Endodermal cell (in vitro differentiated cells): ENCODE measurements at regions not wholly inside any gene's neighbourhood (a gene's known extent, or its start where the extent isn't known, plus 50 kb on each side); places are given as distances from the start of the nearest gene placed in this dataset.

Experiments
- DNase-seq: peaks from one replicate; pipeline ENCODE4 v3.0.0-alpha.2; 2017
- H3K27ac ChIP-seq: 2 replicates; pipeline ENCODE4 v1.5.1; 2013; ENCODE audit warnings: mild to moderate bottlenecking, low read depth, low read length, moderate library complexity
- H3K27me3 ChIP-seq: 2 replicates; pipeline ENCODE4 v1.6.1; 2013; ENCODE audit warnings: mild to moderate bottlenecking, low read length, moderate library complexity; ENCODE audit not compliant: insufficient read depth, control insufficient read depth, poor library complexity, severe bottlenecking
- H3K36me3 ChIP-seq: 2 replicates; pipeline ENCODE4 v1.7.0; 2013; ENCODE audit warnings: mild to moderate bottlenecking, low read length, moderate library complexity; ENCODE audit not compliant: control insufficient read depth, insufficient read depth
- H3K4me1 ChIP-seq: one replicate; pipeline ENCODE4 v1.7.0; 2013; ENCODE audit warnings: low read length; ENCODE audit not compliant: control insufficient read depth, insufficient read depth
- H3K4me3 ChIP-seq: 2 replicates; pipeline ENCODE4 v1.5.1; 2013; ENCODE audit warnings: mild to moderate bottlenecking, low read length, moderate library complexity
- H3K9ac ChIP-seq: 2 replicates; pipeline ENCODE4 v1.6.1; 2013; ENCODE audit warnings: mild to moderate bottlenecking, low read length, moderate library complexity; ENCODE audit not compliant: poor library complexity, severe bottlenecking; ENCODE audit errors: extremely low read depth
- H3K9me3 ChIP-seq: 2 replicates; pipeline ENCODE4 v1.6.1; 2013; ENCODE audit warnings: mild to moderate bottlenecking, low read length, moderate library complexity; ENCODE audit not compliant: control insufficient read depth
- H3K27ac Mint-ChIP-seq: 2 replicates; pipeline ENCODE4 v1.8.0; 2020; ENCODE audit warnings: mixed read lengths
- H3K27me3 Mint-ChIP-seq: 2 replicates; pipeline ENCODE4 v1.8.0; 2021; ENCODE audit warnings: mild to moderate bottlenecking, mixed read lengths; ENCODE audit not compliant: insufficient read depth
- H3K36me3 Mint-ChIP-seq: 2 replicates; pipeline ENCODE4 v1.8.0; 2020; ENCODE audit warnings: low read depth, mixed read lengths
- H3K4me1 Mint-ChIP-seq: 2 replicates; pipeline ENCODE4 v1.8.0; 2020; ENCODE audit warnings: mixed read lengths
- H3K4me3 Mint-ChIP-seq: 2 replicates; pipeline ENCODE4 v1.8.0; 2020; ENCODE audit warnings: mild to moderate bottlenecking, moderate library complexity, mixed read lengths
- H3K9me3 Mint-ChIP-seq: 2 replicates; pipeline ENCODE4 v1.8.0; 2020; ENCODE audit warnings: mild to moderate bottlenecking, mixed read lengths
- CTCF ChIP-seq: fragments of 200-600 bp; sonication (generic); conservative IDR thresholded peaks from 2 replicates; pipeline ENCODE4 v1.5.0; 2021; ENCODE audit warnings: antibody characterized with exemption, mild to moderate bottlenecking
- WGBS, 2 experiments: methylation state at CpG; one replicate each; pipeline versions ENCODE4 v1.1.5 to v1.1.7; 2013; ENCODE audit warnings: missing lambda C conversion rate in 2 of 2, mixed read lengths in 1 of 2; ENCODE audit not compliant: insufficient coverage in 1 of 2, insufficient read length in 1 of 2; 5-methylcytosine and 5-hydroxymethylcytosine counted together

- H3K27me3 ChIP-seq = no peaks in the 10 kb centered on the region
- no peak overlapping the region for H3K4me3 Mint-ChIP-seq
- peaks cover 1% of the 10 kb centered on the region for H3K27me3 Mint-ChIP-seq
- H3K4me1 Mint-ChIP-seq = no peaks in the 10 kb centered on the region
- no peak for TF ChIP-seq CTCF
- H3K27ac ChIP-seq = no peak overlapping the region
- H3K4me3 ChIP-seq = no peak overlapping the region
- H3K36me3 Mint-ChIP-seq = peaks cover 1% of the 10 kb centered on the region
- H3K36me3 ChIP-seq = no peaks in the 10 kb centered on the region
- H3K9me3 ChIP-seq = peaks cover 7% of the 10 kb centered on the region
- no peak for DNase-seq
- peaks cover 20% of the 10 kb centered on the region for H3K9me3 Mint-ChIP-seq
- 94 to 100% methylated on average over 3 of the region's 3 CpGs for WGBS, 2 experiments
- H3K9ac ChIP-seq = no peak overlapping the region
- no peaks in the 10 kb centered on the region for H3K4me1 ChIP-seq
- no peak overlapping the region for H3K27ac Mint-ChIP-seq
Measured at GRCh38 chr21:15152591-15152990, 87.8 kb upstream of the NRIP1 start.

- Mint-ChIP-seq H3K9me3 (peaks cover 30% of the 10 kb centered on the region), H3K27me3 (peaks cover 1% of the 10 kb centered on the region), H3K4me3 (no peak overlapping the region), H3K4me1 (peaks cover 8% of the 10 kb centered on the region), H3K36me3 (peaks cover 1% of the 10 kb centered on the region), H3K27ac (no peak overlapping the region)
- no peak overlapping the region for H3K4me3 ChIP-seq
- no peak for DNase-seq
- no peaks in the 10 kb centered on the region for H3K36me3 ChIP-seq
- no peaks in the 10 kb centered on the region for H3K4me1 ChIP-seq
- no peak overlapping the region for H3K27ac ChIP-seq
- TF ChIP-seq CTCF = no peak
- 92 to 93% methylated on average over 1 to 2 of the region's 2 CpGs for whole genome bisulfite sequencing, 2 experiments
- peaks cover 21% of the 10 kb centered on the region for H3K9me3 ChIP-seq
- H3K9ac ChIP-seq = no peak overlapping the region
- no peaks in the 10 kb centered on the region for H3K27me3 ChIP-seq
Measured at GRCh38 chr21:15159382-15160020, 94.7 kb upstream of the NRIP1 start.

- no peak for TF ChIP-seq CTCF
- WGBS, 2 experiments = 100% methylated on average over 1 of the region's 1 CpG; no CpG with 5 or more reads in 1 of the 2 experiments
- Histone ChIP-seq H3K36me3 (no peaks in the 10 kb centered on the region), H3K27me3 (no peaks in the 10 kb centered on the region), H3K27ac (no peak overlapping the region), H3K9ac (no peak overlapping the region), H3K4me1 (no peaks in the 10 kb centered on the region), H3K9me3 (peaks cover 21% of the 10 kb centered on the region), H3K4me3 (no peak overlapping the region)
- H3K27ac Mint-ChIP-seq = no peak overlapping the region
- no peak overlapping the region for H3K4me3 Mint-ChIP-seq
- no peak for DNase-seq
- peaks cover 25% of the 10 kb centered on the region for H3K9me3 Mint-ChIP-seq
- no peaks in the 10 kb centered on the region for H3K27me3 Mint-ChIP-seq
- H3K36me3 Mint-ChIP-seq = peaks cover 1% of the 10 kb centered on the region
- H3K4me1 Mint-ChIP-seq = peaks cover 8% of the 10 kb centered on the region
Measured at GRCh38 chr21:15160136-15160535, 95.3 kb upstream of the NRIP1 start.
